ENCODE measurements at regions not wholly inside any gene's neighbourhood (a gene's known extent, or its start where the extent isn't known, plus 50 kb on each side); places are given as distances from the start of the nearest gene placed in this dataset.

GRCh38 chr6:164749221-164750064 is 560.0 kb downstream of the C6orf118 start:
- TF ChIP-seq HCFC1 (IDR thresholded peaks at IDR 0.05; ENCODE audit: low read depth, low read length): no peak
- no peak for TF ChIP-seq GTF2B (IDR thresholded peaks at IDR 0.05; ENCODE audit: extremely low read depth, insufficient read length)
- no peak for TF ChIP-seq CHD2 (IDR thresholded peaks at IDR 0.05; ENCODE audit: low read depth, low read length)
- TF ChIP-seq CREM (IDR thresholded peaks at IDR 0.05; ENCODE audit: low read depth): no peak
- no peak for TF ChIP-seq PPARD (CRISPR knock-in tag; IDR thresholded peaks at IDR 0.05)
- TF ChIP-seq DNMT1 (IDR thresholded peaks at IDR 0.05): no peak
- TF ChIP-seq HEY1 (CRISPR knock-in tag; IDR thresholded peaks at IDR 0.05; ENCODE audit: borderline replicate concordance): no peak
- TF ChIP-seq PCBP2 (IDR thresholded peaks at IDR 0.05; ENCODE audit: low read depth, low read length, poor library complexity, severe bottlenecking): no peak
- TF ChIP-seq POLR3G (IDR thresholded peaks at IDR 0.05; ENCODE audit: extremely low read depth, insufficient read length, insufficient replicate concordance): no peak
- TF ChIP-seq, protein P1, sequence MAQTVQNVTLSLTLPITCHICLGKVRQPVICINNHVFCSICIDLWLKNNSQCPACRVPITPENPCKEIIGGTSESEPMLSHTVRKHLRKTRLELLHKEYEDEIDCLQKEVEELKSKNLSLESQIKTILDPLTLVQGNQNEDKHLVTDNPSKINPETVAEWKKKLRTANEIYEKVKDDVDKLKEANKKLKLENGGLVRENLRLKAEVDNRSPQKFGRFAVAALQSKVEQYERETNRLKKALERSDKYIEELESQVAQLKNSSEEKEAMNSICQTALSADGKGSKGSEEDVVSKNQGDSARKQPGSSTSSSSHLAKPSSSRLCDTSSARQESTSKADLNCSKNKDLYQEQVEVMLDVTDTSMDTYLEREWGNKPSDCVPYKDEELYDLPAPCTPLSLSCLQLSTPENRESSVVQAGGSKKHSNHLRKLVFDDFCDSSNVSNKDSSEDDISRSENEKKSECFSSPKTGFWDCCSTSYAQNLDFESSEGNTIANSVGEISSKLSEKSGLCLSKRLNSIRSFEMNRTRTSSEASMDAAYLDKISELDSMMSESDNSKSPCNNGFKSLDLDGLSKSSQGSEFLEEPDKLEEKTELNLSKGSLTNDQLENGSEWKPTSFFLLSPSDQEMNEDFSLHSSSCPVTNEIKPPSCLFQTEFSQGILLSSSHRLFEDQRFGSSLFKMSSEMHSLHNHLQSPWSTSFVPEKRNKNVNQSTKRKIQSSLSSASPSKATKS (CRISPR knock-in tag; IDR thresholded peaks at IDR 0.05): no peak
- TF ChIP-seq, protein P2, sequence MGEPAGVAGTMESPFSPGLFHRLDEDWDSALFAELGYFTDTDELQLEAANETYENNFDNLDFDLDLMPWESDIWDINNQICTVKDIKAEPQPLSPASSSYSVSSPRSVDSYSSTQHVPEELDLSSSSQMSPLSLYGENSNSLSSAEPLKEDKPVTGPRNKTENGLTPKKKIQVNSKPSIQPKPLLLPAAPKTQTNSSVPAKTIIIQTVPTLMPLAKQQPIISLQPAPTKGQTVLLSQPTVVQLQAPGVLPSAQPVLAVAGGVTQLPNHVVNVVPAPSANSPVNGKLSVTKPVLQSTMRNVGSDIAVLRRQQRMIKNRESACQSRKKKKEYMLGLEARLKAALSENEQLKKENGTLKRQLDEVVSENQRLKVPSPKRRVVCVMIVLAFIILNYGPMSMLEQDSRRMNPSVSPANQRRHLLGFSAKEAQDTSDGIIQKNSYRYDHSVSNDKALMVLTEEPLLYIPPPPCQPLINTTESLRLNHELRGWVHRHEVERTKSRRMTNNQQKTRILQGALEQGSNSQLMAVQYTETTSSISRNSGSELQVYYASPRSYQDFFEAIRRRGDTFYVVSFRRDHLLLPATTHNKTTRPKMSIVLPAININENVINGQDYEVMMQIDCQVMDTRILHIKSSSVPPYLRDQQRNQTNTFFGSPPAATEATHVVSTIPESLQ (CRISPR knock-in tag; IDR thresholded peaks at IDR 0.05): no peak
- no peak for TF ChIP-seq LEF1 (IDR thresholded peaks at IDR 0.05)
- no peak for TF ChIP-seq ZNF41 (CRISPR knock-in tag; conservative IDR thresholded peaks at IDR 0.05)
- no peak for TF ChIP-seq KLF16 (IDR thresholded peaks at IDR 0.05)
- TF ChIP-seq PURB (CRISPR knock-in tag; IDR thresholded peaks at IDR 0.05; ENCODE audit: low read depth): no peak
- no peak overlapping the region for H3K4me3 ChIP-seq
- no peaks in the 10 kb centered on the region for H3K9me3 ChIP-seq (replicated peaks; ENCODE audit: control insufficient read depth, insufficient read depth, low read depth, low read length)
- ChIA-PET CTCF (ENCODE audit: low intra/inter-chr PET ratio) (no interaction called here), POLR2A (no interaction called here)
- no peak overlapping the region for H3K27ac ChIP-seq (ENCODE audit: extremely low read depth, low read depth, low read length)
- in situ Hi-C loops (cut with MboI) (no loop called here), intact Hi-C loops (cut with micrococcal nuclease) (no loop called here)
- no peaks in the 10 kb centered on the region for H3K9me1 ChIP-seq (ENCODE audit: control insufficient read depth, insufficient read depth, low read length)
- no peak overlapping the region for H2AFZ ChIP-seq (ENCODE audit: low read depth, low read length)
- 3% methylated on average over 9 of the region's 9 CpGs for WGBS (ENCODE audit: insufficient coverage, low coverage, missing lambda C conversion rate)
- H4K20me1 ChIP-seq (replicated peaks; ENCODE audit: control insufficient read depth, insufficient read depth, low read length): no peaks in the 10 kb centered on the region
- BruUV-seq (replicated peaks): no TSS peak
- no peak overlapping the region for H3K4me2 ChIP-seq (ENCODE audit: insufficient read depth, low read length)
- ATAC-seq: no peak
- no peaks in the 10 kb centered on the region for H3K79me2 ChIP-seq (ENCODE audit: control insufficient read depth, insufficient read depth, low read length)
- FAIRE-seq: no peak
- no peaks in the 10 kb centered on the region for H3K36me3 ChIP-seq (ENCODE audit: control insufficient read depth, insufficient read depth, low read length)
- no peaks in the 10 kb centered on the region for H3K27me3 ChIP-seq (ENCODE audit: control insufficient read depth in 2 of 2, insufficient read depth in 2 of 2, low read length in 2 of 2)
- no peak for DNase-seq (ENCODE audit: extremely low read depth in 1 of 4, low spot score in 3 of 4)
- no peaks in the 10 kb centered on the region for H3K4me1 ChIP-seq (replicated peaks in 1 of 2; ENCODE audit: control insufficient read depth in 2 of 2, insufficient read depth in 2 of 2, low read length in 2 of 2)
- H3K9ac ChIP-seq (ENCODE audit: insufficient read depth in 1 of 2, low read depth in 2 of 2, low read length in 2 of 2): no peak overlapping the region

All from K562 (cell line).